ENCODE measurements at regions not wholly inside any gene's neighbourhood (a gene's known extent, or its start where the extent isn't known, plus 50 kb on each side); places are given as distances from the start of the nearest gene placed in this dataset.

- no peak overlapping the region for H3K27ac ChIP-seq
- ChIA-PET CTCF (interaction anchor here (0.6 kb wide), 1 partner anchor 25 kb away, joined by 3 read pairs; no protein-coding TSS in a partner anchor), POLR2A (ENCODE audit: low non-redundant PET) (no interaction called here)
- TF ChIP-seq CTCF (conservative IDR thresholded peaks at IDR 0.05; ENCODE audit: low read depth), result no peak
- no peak for DNase-seq (ENCODE audit: low spot score)
Observed at GRCh38 chr17:68661265-68662036, 60.3 kb upstream of the FAM20A start.

- no peak for DNase-seq (ENCODE audit: low spot score)
- ChIA-PET POLR2A (ENCODE audit: low non-redundant PET) (no interaction called here), CTCF (no interaction called here)
- no peak for TF ChIP-seq CTCF (conservative IDR thresholded peaks at IDR 0.05; ENCODE audit: low read depth)
- H3K27ac ChIP-seq, result no peak overlapping the region
Observed at GRCh38 chr17:68660302-68660701, 59.1 kb upstream of the FAM20A start.

- ChIA-PET POLR2A (ENCODE audit: low non-redundant PET) (no interaction called here), CTCF (interaction anchor here (1.1 kb wide), 1 partner anchor 15 kb away, joined by 3 read pairs; no protein-coding TSS in a partner anchor)
- no peak overlapping the region for H3K27ac ChIP-seq
- no peak for DNase-seq (ENCODE audit: low spot score)
- no peak for TF ChIP-seq CTCF (conservative IDR thresholded peaks at IDR 0.05; ENCODE audit: low read depth)
Observed at GRCh38 chr17:68658999-68659780, 58.0 kb upstream of the FAM20A start.

GRCh38 chr17:68657576-68657975 lies 56.4 kb upstream of the FAM20A start:
- no peak for TF ChIP-seq CTCF (conservative IDR thresholded peaks at IDR 0.05; ENCODE audit: low read depth)
- POLR2A ChIA-PET (ENCODE audit: low non-redundant PET), result no interaction called here
- H3K27ac ChIP-seq, result no peak overlapping the region
- DNase-seq (ENCODE audit: low spot score), result no peak
- CTCF ChIA-PET, result no interaction called here

GRCh38 chr17:68657166-68657565 lies 56.0 kb upstream of the FAM20A start:
- no peak for DNase-seq (ENCODE audit: low spot score)
- CTCF ChIA-PET, result no interaction called here
- POLR2A ChIA-PET (ENCODE audit: low non-redundant PET), result no interaction called here
- H3K27ac ChIP-seq, result no peak overlapping the region
- no peak for TF ChIP-seq CTCF (conservative IDR thresholded peaks at IDR 0.05; ENCODE audit: low read depth)

GRCh38 chr17:68656666-68657065 lies 55.5 kb upstream of the FAM20A start:
- CTCF ChIA-PET, result no interaction called here
- TF ChIP-seq CTCF (conservative IDR thresholded peaks at IDR 0.05; ENCODE audit: low read depth), result no peak
- no peak overlapping the region for H3K27ac ChIP-seq
- POLR2A ChIA-PET (ENCODE audit: low non-redundant PET), result no interaction called here
- DNase-seq (ENCODE audit: low spot score), result no peak

Data from RWPE1 (cell line).